NCI-H2171 treated with DMSO at 0.1 percent for 48 hours (cell line): ENCODE measurements at regions not wholly inside any gene's neighbourhood (a gene's known extent, or its start where the extent isn't known, plus 50 kb on each side); places are given as distances from the start of the nearest gene placed in this dataset.

Experiments
- DNase-seq: peaks from one replicate; lab custom pipeline; 2025; lab: John Stamatoyannopoulos, UW

DNA sequence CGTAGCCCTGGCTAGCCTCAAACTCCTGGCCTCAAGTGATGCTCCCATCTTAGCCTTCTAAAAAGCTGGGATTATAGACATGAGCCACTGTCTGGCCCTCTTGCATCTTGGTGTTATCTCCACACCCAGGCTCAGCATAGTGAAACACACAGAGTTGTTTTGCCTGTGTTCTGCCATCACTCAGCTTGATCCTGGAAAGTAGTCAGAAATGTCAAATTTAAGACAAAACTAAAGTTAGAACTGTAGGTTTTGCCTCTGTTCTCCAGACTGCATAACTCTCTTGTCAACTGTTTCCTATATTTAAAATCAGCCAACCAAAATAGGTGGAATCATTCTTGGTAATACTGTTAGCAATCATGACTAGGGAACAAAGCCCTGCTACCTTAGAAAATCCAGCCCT lies 72.1 kb upstream of the GULP1 start:
- DNase-seq, result no peak

DNA sequence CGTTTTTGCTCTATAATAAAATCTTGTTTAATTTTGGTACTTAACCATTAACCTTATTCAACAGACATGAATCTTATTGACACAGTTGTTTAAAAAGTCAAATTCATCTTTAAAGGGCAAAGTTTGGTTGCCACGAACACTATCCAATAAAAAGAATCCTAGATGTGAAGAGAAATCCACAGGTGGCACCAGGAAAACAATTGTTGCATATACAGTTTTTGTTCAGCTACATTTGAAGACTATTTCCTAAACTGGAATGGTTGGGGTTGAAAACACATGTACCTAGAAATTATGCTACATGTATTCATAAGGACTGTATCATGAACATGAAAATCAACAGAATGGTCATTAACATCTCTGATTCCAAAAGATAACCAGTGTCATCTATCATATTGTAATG lies 71.1 kb upstream of the GULP1 start:
- no peak for DNase-seq

DNA sequence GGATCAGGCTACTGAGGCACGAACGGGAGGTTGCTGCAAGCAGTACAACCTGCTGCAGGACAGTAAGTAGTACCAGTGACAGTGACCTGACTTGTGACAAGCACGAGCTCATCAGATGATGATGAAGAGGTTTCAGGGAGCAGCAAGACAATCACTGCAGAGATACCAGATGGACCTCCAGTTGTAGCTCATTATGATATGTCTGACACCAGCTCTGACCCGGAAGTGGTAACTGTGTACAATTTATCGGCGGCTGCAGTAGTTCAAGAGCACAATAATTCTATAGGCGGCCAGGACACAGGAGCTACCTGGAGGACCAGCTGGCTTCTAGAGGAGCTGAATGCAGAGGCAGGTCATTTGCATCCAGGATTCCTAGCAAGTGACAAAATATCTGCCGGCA lies 64.0 kb upstream of the GULP1 start:
- DNase-seq, result no peak

DNA sequence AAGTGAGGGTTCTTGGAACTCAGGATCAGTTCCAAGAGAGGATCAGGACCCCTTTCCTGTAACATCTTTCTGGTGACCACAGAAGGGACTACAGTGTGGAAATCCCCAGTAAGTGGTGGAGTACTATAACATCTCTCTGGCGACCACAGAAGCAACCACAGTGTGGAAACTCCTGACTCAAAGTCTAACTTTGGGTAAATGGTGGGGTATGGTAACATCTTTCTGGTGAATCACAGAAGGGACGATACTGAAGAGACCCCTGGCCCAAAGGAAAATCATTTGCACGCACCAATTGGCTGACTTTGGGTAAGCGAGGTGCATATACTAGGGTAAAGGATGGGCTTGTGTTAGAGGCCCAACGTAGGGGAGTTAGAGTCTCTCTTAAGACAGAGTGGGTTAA lies 56.3 kb upstream of the GULP1 start:
- no peak for DNase-seq

DNA sequence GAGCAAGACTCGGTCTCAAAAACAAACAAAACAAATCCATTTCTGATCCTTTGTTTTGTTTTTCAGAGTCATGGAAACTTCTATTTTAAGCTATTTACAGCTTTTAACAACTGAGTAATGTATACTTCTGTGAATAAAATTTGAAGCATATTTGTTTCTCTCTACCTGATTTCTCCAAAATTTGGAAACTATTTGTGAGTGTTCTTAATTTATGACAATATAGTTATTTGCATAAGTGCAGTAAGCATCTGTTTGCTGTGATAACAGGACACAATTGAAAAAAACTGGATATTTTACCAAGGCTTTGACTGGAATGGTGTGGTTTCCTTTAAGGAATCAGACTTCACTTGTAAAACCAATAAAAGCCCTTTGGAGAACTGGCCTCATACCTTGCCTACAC lies 53.3 kb upstream of the GULP1 start:
- DNase-seq, result no peak
